ENCODE measurements at regions not wholly inside any gene's neighbourhood (a gene's known extent, or its start where the extent isn't known, plus 50 kb on each side); places are given as distances from the start of the nearest gene placed in this dataset.

GRCh38 chr5:167736992-167737391 is 554.5 kb upstream of the WWC1 start:
- H3K27ac ChIP-seq (ENCODE audit: low read depth in 1 of 2, low read length in 2 of 2): no peak overlapping the region
- no peak for DNase-seq (ENCODE audit: low spot score)
- H3K9me3 ChIP-seq (ENCODE audit: control insufficient read depth in 4 of 4, low read length in 3 of 4): no peaks in the 10 kb centered on the region
- H3K36me3 ChIP-seq (ENCODE audit: control insufficient read depth in 4 of 4, insufficient read depth in 3 of 4, low read depth in 1 of 4, low read length in 3 of 4): no peaks in the 10 kb centered on the region
- H3K4me1 ChIP-seq (ENCODE audit: control insufficient read depth in 4 of 4, insufficient read depth in 4 of 4, low read length in 3 of 4): no peaks in the 10 kb centered on the region
- TF ChIP-seq MAX (IDR thresholded peaks at IDR 0.05): no peak
- no peak for TF ChIP-seq REST (IDR thresholded peaks at IDR 0.05)
- no peak for TF ChIP-seq NR2F2 (IDR thresholded peaks at IDR 0.05)
- no peak for TF ChIP-seq EGR1 (IDR thresholded peaks at IDR 0.05; ENCODE audit: low read depth in 2 of 2)
- no peak for TF ChIP-seq HNF4A (conservative IDR thresholded peaks at IDR 0.05)
- TF ChIP-seq YY1 (IDR thresholded peaks at IDR 0.05): no peak
- no peak for TF ChIP-seq ZBTB33 (IDR thresholded peaks at IDR 0.05)
- H3K4me3 ChIP-seq (ENCODE audit: low read depth in 1 of 3, low read length in 3 of 3): no peak overlapping the region
- WGBS: 87% methylated on average over 12 of the region's 12 CpGs
- H3K9ac ChIP-seq (ENCODE audit: low read depth in 1 of 2, low read length in 2 of 2): no peak overlapping the region
- no peaks in the 10 kb centered on the region for H3K27me3 ChIP-seq (ENCODE audit: control insufficient read depth in 4 of 4, insufficient read depth in 4 of 4, low read length in 3 of 4)

- Histone ChIP-seq H3K27me3 (ENCODE audit: control insufficient read depth in 4 of 4, insufficient read depth in 4 of 4, low read length in 3 of 4) (peaks cover 0 to 3% (median 0%) of the 10 kb centered on the region in 4 donors), H3K4me3 (ENCODE audit: low read depth in 1 of 3, low read length in 3 of 3) (no peak overlapping the region), H3K27ac (ENCODE audit: low read depth in 1 of 2, low read length in 2 of 2) (no peak overlapping the region), H3K4me1 (ENCODE audit: control insufficient read depth in 4 of 4, insufficient read depth in 4 of 4, low read length in 3 of 4) (no peaks in the 10 kb centered on the region), H3K9ac (ENCODE audit: low read depth in 1 of 2, low read length in 2 of 2) (no peak overlapping the region), H3K9me3 (ENCODE audit: control insufficient read depth in 4 of 4, low read length in 3 of 4) (no peaks in the 10 kb centered on the region), H3K36me3 (ENCODE audit: control insufficient read depth in 4 of 4, insufficient read depth in 3 of 4, low read depth in 1 of 4, low read length in 3 of 4) (no peaks in the 10 kb centered on the region)
- no peak for DNase-seq (ENCODE audit: low spot score)
- 56% methylated on average over 4 of the region's 4 CpGs for WGBS
- no peak for TF ChIP-seq HNF4A (conservative IDR thresholded peaks at IDR 0.05)
- no peak for TF ChIP-seq TAF1 (conservative IDR thresholded peaks at IDR 0.05)
- no peak for TF ChIP-seq RXRA (IDR thresholded peaks at IDR 0.05)
- no peak for TF ChIP-seq REST (IDR thresholded peaks at IDR 0.05)
- no peak for TF ChIP-seq RAD21 (IDR thresholded peaks at IDR 0.05)
- TF ChIP-seq CTCF (IDR thresholded peaks at IDR 0.05; ENCODE audit: low read depth, low read length, missing input control): no peak
- TF ChIP-seq YY1 (IDR thresholded peaks at IDR 0.05): no peak
- no peak for TF ChIP-seq FOXA2 (IDR thresholded peaks at IDR 0.05)
- TF ChIP-seq GABPA (IDR thresholded peaks at IDR 0.05 in 1 of 2, conservative IDR thresholded peaks at IDR 0.05 in 1 of 2): no peak
- no peak for TF ChIP-seq EGR1 (IDR thresholded peaks at IDR 0.05; ENCODE audit: low read depth in 2 of 2)
- TF ChIP-seq ZBTB33 (IDR thresholded peaks at IDR 0.05): no peak
- no peak for TF ChIP-seq SP1 (IDR thresholded peaks at IDR 0.05)
- no peak for TF ChIP-seq JUND (IDR thresholded peaks at IDR 0.05)
- TF ChIP-seq HNF4G (IDR thresholded peaks at IDR 0.05): no peak
- no peak for TF ChIP-seq NR2F2 (IDR thresholded peaks at IDR 0.05)
Observed at GRCh38 chr5:167743695-167744464, 547.6 kb upstream of the WWC1 start.

Measured in liver (tissue), 8 donors.